Heart left ventricle (tissue), 13 donors: ENCODE measurements at regions not wholly inside any gene's neighbourhood (a gene's known extent, or its start where the extent isn't known, plus 50 kb on each side); places are given as distances from the start of the nearest gene placed in this dataset.

Source experiments
- POLR2A ChIP-seq, 2 donors: fragments of 450-650 bp; IDR thresholded peaks; one replicate each; pipeline ENCODE4 v1.6.1; 2017; ENCODE audit warnings: antibody characterized with exemption in 2 of 2, mild to moderate bottlenecking in 2 of 2, moderate library complexity in 2 of 2
- TF ChIP-seq, protein P1 (sequence below), 12 donors: fragments of 200-600 bp; sonication (generic) in 4 of 12; IDR thresholded peaks; one replicate each; pipeline versions ENCODE4 v1.5.0 to v1.8.0; 2018 to 2022; ENCODE audit warnings: antibody characterized with exemption in 12 of 12, mild to moderate bottlenecking in 5 of 12
- donor health status: ischemic (EF 13 %, LVEDD 7.1; RV severe dilation, severe dysfunction).
- donor health status: DM: no; HTN: yes; CAD: no.
- donor health status: DM: no; HTN: no; CAD: no.
- donor health status: ischemic (EF 25% LVEDD 6.9; RV normal size, moderate dysfunction).
- donor health status: ischemic (EF 25% LVEDD 5.7; RV mildly dilated, moderate dysfunction).
- donor health status: ischemic (EF 35%, LVEDD 5.7; RV mildly dilated, moderate dysfunction).
- donor health status: nonischemic (EF 11% LVEDD 7.7; RV severe dilation, severe dysfunction).
- donor health status: DM: yes; HTN: yes; CAD: no.
- donor health status: PGD.
- donor health status: ischemic (EF 29% LVEDD 5.4; RV normal size, mild dysfunction).
- donor health status: nonischemic (EF 23%, LVEDD 6.1; RV moderate dilation, normal function).

DNA sequence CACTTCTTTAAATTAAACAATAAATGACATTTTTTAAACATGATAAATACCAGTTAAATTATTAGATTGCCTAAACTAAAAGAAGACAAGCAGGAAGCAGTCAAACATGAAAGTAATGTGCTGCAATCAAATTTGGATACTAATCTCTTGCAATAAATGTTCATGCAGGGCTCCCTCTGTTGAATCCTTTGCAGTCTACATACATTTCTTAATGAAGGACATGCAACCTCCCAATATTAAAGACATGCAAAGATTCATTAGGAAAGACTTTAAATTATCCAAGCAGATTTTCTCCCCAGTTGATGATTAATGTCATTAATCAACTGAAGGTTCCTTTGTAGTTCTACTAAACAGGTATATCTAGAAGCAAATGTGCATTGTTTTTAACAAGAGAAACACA is 245.4 kb downstream of the ZIC4 start:
- TF ChIP-seq, protein P1, sequence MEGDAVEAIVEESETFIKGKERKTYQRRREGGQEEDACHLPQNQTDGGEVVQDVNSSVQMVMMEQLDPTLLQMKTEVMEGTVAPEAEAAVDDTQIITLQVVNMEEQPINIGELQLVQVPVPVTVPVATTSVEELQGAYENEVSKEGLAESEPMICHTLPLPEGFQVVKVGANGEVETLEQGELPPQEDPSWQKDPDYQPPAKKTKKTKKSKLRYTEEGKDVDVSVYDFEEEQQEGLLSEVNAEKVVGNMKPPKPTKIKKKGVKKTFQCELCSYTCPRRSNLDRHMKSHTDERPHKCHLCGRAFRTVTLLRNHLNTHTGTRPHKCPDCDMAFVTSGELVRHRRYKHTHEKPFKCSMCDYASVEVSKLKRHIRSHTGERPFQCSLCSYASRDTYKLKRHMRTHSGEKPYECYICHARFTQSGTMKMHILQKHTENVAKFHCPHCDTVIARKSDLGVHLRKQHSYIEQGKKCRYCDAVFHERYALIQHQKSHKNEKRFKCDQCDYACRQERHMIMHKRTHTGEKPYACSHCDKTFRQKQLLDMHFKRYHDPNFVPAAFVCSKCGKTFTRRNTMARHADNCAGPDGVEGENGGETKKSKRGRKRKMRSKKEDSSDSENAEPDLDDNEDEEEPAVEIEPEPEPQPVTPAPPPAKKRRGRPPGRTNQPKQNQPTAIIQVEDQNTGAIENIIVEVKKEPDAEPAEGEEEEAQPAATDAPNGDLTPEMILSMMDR (IDR thresholded peaks at IDR 0.05) = no peak
- TF ChIP-seq POLR2A (IDR thresholded peaks at IDR 0.05) = no peak
